Hepatocyte (in vitro differentiated cells): ENCODE measurements at regions not wholly inside any gene's neighbourhood (a gene's known extent, or its start where the extent isn't known, plus 50 kb on each side); places are given as distances from the start of the nearest gene placed in this dataset.

Source experiments
- CTCF ChIP-seq: fragments of 200-600 bp; sonication (generic); IDR thresholded peaks from 2 replicates; pipeline ENCODE4 v1.5.1; 2016; ENCODE audit warnings: antibody characterized with exemption, mild to moderate bottlenecking; ENCODE audit not compliant: poor library complexity
- EZH2 ChIP-seq: fragments of 200-600 bp; sonication (generic); IDR thresholded peaks from 2 replicates; pipeline ENCODE4 v1.6.1; 2016; ENCODE audit warnings: antibody characterized with exemption, mild to moderate bottlenecking, borderline replicate concordance
- EZH2phosphoT487 ChIP-seq: fragments of 200-600 bp; sonication (generic); IDR thresholded peaks from one replicate; pipeline ENCODE4 v1.6.1; 2018; ENCODE audit warnings: antibody characterized with exemption, mild to moderate bottlenecking, low read depth, moderate library complexity; ENCODE audit not compliant: unreplicated experiment, severe bottlenecking

GRCh38 chr6:62982951-62983350 is 228.3 kb upstream of the FKBP1C start:
- TF ChIP-seq CTCF: no peak
- TF ChIP-seq EZH2phosphoT487: no peak
- no peak for TF ChIP-seq EZH2
